A673 (cell line): ENCODE measurements at regions not wholly inside any gene's neighbourhood (a gene's known extent, or its start where the extent isn't known, plus 50 kb on each side); places are given as distances from the start of the nearest gene placed in this dataset.

ENCODE experiments used
- CTCF ChIP-seq: fragments of 300-800, 200-600 bp; sonication (generic); conservative IDR thresholded peaks from 2 replicates; pipeline ENCODE4 v1.5.1; 2017; ENCODE audit warnings: low read depth, mild to moderate bottlenecking, antibody characterized with exemption, low read length, moderate library complexity, mixed read lengths
- EZH2 ChIP-seq: fragments of 200-600 bp; sonication (generic); IDR thresholded peaks from 2 replicates; pipeline ENCODE4 v1.6.1; 2017; ENCODE audit warnings: borderline replicate concordance, low read depth, mild to moderate bottlenecking, mixed read lengths, antibody characterized with exemption, low read length; ENCODE audit not compliant: poor library complexity, severe bottlenecking

GRCh38 chr13:31625115-31625514, 114.2 kb upstream of the RXFP2 start:
- TF ChIP-seq CTCF (no peak), EZH2 (no peak)
